ENCODE measurements at regions not wholly inside any gene's neighbourhood (a gene's known extent, or its start where the extent isn't known, plus 50 kb on each side); places are given as distances from the start of the nearest gene placed in this dataset.

DNA sequence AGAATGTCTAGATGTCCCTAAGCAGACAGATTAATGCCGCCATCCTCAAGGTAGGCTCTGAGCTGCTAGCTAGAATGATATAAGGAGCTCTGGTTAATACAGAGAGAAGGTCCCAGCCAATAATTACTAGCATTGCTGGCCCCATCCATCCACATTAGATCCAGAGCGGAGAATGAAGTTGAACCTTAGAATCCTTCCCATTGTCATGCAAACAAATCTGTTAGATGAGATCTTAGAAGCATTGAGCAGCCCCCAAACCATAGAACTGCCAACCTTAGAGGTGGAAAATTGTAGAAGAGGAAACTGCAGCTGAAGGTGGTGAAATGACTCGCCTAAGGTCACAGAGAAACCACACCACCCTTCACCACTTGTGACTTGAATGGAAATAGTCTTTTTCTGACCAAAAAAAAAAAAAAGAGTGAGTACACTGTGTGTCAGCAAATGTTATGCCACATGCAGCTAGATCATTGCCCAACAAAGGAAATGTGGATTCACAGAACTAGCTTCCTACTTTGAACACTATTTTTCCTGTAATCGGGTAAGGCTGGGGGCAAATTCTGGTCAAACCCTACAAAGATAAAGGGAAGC is 162.1 kb downstream of the SMIM20 start:
- TF ChIP-seq, protein P1, sequence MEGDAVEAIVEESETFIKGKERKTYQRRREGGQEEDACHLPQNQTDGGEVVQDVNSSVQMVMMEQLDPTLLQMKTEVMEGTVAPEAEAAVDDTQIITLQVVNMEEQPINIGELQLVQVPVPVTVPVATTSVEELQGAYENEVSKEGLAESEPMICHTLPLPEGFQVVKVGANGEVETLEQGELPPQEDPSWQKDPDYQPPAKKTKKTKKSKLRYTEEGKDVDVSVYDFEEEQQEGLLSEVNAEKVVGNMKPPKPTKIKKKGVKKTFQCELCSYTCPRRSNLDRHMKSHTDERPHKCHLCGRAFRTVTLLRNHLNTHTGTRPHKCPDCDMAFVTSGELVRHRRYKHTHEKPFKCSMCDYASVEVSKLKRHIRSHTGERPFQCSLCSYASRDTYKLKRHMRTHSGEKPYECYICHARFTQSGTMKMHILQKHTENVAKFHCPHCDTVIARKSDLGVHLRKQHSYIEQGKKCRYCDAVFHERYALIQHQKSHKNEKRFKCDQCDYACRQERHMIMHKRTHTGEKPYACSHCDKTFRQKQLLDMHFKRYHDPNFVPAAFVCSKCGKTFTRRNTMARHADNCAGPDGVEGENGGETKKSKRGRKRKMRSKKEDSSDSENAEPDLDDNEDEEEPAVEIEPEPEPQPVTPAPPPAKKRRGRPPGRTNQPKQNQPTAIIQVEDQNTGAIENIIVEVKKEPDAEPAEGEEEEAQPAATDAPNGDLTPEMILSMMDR (IDR thresholded peaks at IDR 0.05): no peak
- no peak for TF ChIP-seq POLR2A (IDR thresholded peaks at IDR 0.05)

Data from heart left ventricle (tissue), 13 donors.